Ectodermal cell (in vitro differentiated cells): ENCODE measurements at regions not wholly inside any gene's neighbourhood (a gene's known extent, or its start where the extent isn't known, plus 50 kb on each side); places are given as distances from the start of the nearest gene placed in this dataset.

Source experiments
- H3K27ac ChIP-seq: 2 replicates; pipeline ENCODE4 v1.7.0; 2013; ENCODE audit warnings: mild to moderate bottlenecking, low read depth, low read length; ENCODE audit not compliant: insufficient read depth, poor library complexity, severe bottlenecking
- H3K27me3 ChIP-seq: 2 replicates; pipeline ENCODE4 v1.7.0; 2013; ENCODE audit warnings: mild to moderate bottlenecking, low read length; ENCODE audit not compliant: insufficient read depth, control insufficient read depth, poor library complexity, severe bottlenecking
- H3K36me3 ChIP-seq: one replicate; pipeline ENCODE4 v1.7.0; 2013; ENCODE audit warnings: low read length; ENCODE audit not compliant: control insufficient read depth, insufficient read depth
- H3K4me1 ChIP-seq: one replicate; pipeline ENCODE4 v1.7.0; 2013; ENCODE audit warnings: low read length; ENCODE audit not compliant: control insufficient read depth, insufficient read depth
- H3K4me3 ChIP-seq: 2 replicates; pipeline ENCODE4 v1.7.0; 2013; ENCODE audit warnings: low read depth, low read length, control low read depth; ENCODE audit not compliant: insufficient read depth
- H3K9me3 ChIP-seq: 2 replicates; pipeline ENCODE4 v1.7.0; 2013; ENCODE audit warnings: mild to moderate bottlenecking, low read length, moderate library complexity; ENCODE audit not compliant: control insufficient read depth
- WGBS, 2 experiments: methylation state at CpG; one replicate each; pipeline ENCODE4 v1.1.7; 2013; ENCODE audit warnings: missing lambda C conversion rate in 2 of 2; 5-methylcytosine and 5-hydroxymethylcytosine counted together

DNA sequence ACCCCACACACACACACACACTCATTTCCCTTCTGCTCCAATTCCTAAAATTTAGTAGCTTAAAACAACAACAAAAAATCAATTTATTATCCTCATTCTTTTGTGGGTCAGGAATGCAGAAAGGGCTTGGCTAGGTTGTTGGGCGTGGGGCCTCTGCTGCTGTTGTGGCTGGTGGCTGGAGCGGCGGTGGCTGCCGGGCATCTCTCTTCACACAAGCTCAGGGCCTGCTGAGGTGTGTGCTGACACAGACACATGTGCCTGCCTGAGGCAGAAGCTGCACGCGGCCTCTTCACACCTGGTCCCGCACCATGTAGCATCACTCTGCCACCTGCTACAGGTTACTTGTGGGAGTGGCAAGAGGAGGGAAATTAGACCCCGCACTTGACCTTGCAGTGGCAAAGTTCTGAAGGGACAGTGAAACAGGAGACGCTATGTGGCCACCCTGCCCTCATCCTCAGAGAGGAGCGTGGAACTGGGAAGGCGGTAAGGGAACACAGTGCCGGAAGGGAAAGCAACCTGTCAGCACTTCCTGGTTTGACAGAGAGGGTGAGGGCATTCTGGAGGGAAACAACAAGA, 64.0 kb upstream of the PRR20G start:
- Histone ChIP-seq H3K27me3 (no peaks in the 10 kb centered on the region), H3K4me1 (peaks cover 18% of the 10 kb centered on the region), H3K9me3 (no peaks in the 10 kb centered on the region), H3K4me3 (no peak overlapping the region), H3K36me3 (no peaks in the 10 kb centered on the region), H3K27ac (no peak overlapping the region)
- 93 to 94% methylated on average over 12 of the region's 12 CpGs for WGBS, 2 experiments

DNA sequence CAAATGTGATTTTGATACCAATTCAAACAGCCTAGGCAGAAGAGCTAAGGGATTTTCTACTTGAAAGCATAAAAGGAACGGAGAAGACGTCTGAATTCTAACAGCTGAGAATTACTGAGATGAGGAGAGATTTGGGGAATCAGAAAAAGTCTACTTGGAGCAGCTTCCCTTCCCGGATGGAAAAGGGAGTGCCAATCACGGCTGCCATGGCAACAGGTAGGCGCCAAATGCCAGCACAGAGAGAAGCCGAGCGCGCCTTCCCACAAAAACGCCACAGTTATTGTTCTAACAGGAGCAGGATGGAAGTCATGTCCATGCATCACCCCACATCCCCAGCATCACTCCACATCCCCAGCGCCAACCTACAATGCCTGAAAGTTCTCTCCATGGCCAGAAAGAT, 63.5 kb upstream of the PRR20G start:
- 84 to 88% methylated on average over 10 of the region's 10 CpGs for WGBS, 2 experiments
- Histone ChIP-seq H3K27ac (peak overlapping the region; percentile 11), H3K27me3 (no peaks in the 10 kb centered on the region), H3K4me1 (peaks cover 18% of the 10 kb centered on the region), H3K9me3 (no peaks in the 10 kb centered on the region), H3K4me3 (no peak overlapping the region), H3K36me3 (no peaks in the 10 kb centered on the region)

DNA sequence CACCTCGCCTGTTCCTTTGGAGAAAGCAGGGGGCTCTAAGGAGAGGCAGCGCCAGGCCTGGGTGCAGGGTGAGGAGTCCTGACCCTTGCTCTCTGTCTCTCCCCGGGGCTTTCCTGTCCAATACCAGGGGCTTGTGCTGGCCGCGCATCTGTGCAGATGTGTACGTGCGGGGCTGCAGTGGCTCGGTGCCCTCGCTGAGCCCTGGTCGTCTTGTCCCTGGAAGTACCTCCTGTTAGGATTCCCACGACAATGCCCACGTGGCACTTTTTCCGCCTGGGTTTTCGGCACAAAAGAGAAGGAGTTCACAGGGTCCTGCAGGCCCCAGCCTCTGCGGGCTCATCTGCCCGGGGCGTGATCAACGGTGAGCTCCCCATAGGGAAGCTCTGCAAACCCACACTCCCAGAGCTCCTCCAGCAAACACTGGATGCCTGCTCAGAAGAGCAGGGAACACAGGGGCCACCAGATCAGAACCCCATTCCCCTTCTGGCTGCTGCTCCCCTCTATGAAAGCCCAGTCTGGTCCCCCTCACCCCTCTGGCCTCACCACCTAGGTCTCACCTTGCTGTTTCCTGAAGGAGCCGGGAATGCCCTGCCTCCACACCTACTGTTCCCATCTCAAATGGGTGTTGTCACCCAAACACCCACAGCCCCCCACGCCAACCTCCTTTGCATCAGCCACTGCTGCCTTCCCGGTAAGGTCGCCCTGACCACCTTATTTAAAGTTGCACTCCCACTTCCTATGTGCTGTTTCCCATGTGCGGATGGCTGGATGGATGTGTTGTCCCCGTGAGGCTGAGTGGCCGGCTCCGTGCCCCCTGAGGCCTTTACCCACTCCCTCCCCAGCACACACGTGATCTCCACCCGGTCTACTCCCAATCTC, 62.6 kb upstream of the PRR20G start:
- H3K36me3 ChIP-seq, result no peaks in the 10 kb centered on the region
- no peaks in the 10 kb centered on the region for H3K9me3 ChIP-seq
- no peaks in the 10 kb centered on the region for H3K27me3 ChIP-seq
- no peak overlapping the region for H3K4me3 ChIP-seq
- H3K4me1 ChIP-seq, result peaks cover 18% of the 10 kb centered on the region
- 91 to 92% methylated on average over 28 of the region's 28 CpGs for WGBS, 2 experiments
- no peak overlapping the region for H3K27ac ChIP-seq

DNA sequence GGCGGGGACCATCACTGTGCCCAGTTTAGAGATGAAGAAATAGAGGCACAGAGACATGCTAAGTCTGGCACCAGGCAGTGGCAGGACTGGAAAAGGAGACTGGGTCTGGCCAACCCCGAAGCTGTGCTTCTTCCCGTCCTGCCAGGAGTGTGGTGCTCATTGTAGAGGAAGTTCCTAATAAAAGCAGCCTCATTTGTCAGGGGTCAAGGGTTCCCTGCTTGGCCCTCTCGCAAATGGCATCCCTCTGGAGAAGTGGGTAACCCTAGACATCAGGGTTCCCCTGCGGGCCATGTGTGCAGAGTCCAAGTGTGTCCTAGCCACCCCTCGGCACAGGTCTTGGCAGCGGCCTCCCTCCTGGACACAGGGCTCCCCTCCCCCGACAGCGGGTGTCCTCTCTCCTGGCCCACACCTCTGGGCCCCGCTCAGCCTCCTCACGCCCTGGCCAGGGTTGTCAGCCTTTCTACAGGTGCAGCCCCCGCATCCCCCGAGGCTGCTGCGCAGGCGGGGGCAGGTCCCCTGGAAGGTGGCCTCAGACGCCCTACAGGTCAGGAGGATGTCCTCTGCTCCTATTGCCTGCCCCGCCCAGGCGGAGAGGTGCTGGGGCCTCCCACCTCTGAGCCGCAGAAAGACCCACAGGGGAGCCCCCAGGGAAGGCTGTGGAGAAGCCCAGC, 61.8 kb upstream of the PRR20G start:
- 89 to 91% methylated on average over 19 of the region's 19 CpGs for WGBS, 2 experiments
- Histone ChIP-seq H3K9me3 (no peaks in the 10 kb centered on the region), H3K27ac (no peak overlapping the region), H3K27me3 (no peaks in the 10 kb centered on the region), H3K4me1 (peaks cover 18% of the 10 kb centered on the region), H3K4me3 (no peak overlapping the region), H3K36me3 (no peaks in the 10 kb centered on the region)

DNA sequence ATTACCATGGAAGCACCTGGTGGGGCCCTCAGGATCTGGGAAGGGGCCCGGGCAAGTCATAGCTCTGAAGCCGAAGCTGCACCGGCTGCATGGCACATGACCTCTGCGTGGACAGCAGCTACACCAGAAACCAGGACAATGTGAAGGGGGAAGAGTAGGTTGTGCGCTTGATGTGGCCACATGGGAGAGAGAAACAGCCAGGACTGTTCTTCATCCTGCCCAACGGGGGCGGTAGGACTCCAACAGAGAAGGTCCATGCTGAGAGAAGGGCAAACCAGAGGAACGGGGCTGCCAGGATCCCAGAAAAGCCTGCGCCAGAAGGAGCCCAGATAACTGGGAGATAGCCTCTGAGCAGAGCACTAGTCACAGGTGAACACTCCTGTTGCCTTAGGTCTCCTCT, 54.9 kb upstream of the PRR20G start:
- peaks cover 11% of the 10 kb centered on the region for H3K27me3 ChIP-seq
- WGBS, 2 experiments, result 60 to 61% methylated on average over 9 of the region's 9 CpGs

DNA sequence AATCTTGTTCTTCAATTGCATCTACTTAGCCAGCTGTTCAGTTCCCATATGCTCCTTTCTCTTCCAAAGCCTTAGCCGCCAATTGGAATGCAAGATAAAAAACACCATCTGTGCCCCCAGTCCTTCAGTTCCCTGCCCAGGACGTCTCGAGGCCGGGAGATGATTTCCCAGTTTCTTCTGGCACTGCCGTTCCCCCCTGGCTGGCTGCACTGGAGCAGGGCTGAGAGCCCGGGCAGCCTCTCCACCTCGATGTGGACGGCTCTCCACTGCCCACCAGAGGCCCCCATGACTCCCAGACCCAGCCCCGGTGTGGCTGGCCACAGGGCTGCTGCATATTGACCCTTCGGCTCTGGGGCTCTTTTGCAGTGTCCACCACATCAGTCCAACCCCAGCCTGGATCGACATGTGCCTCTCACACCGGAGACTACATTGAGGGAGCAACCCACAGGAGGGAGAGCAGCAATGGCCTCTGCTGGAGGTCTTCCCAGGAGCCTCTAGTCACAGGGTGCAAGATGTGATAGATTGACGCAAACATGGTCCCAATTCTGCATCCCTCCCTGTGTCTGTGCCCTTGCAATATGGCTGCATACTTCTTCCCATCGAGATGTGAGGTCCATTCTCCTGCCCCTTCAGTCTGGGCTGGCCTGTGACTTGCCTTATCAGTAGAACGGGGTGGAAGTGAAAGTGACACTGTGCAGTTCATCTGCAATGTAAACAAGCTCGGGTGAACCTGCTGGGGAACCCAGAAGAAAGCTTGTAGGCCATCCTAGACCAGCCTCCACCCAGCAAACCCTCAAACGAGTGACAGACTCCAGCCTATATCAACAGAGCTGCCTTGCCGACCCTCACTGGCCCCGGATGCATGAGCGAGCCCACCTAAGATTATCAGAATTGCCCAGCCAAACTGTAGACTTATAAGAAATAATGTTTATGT, 52.3 kb upstream of the PRR20G start:
- WGBS, 2 experiments, result 77% methylated on average over 20 of the region's 20 CpGs
- Histone ChIP-seq H3K4me1 (no peaks in the 10 kb centered on the region), H3K27me3 (peaks cover 22% of the 10 kb centered on the region), H3K36me3 (no peaks in the 10 kb centered on the region), H3K4me3 (no peak overlapping the region), H3K27ac (no peak overlapping the region), H3K9me3 (no peaks in the 10 kb centered on the region)

More for the DNA sequence above, 54.9 kb upstream of the PRR20G start:
- no peaks in the 10 kb centered on the region for H3K9me3 ChIP-seq
- H3K4me3 ChIP-seq, result no peak overlapping the region
- H3K27ac ChIP-seq, result no peak overlapping the region
- H3K36me3 ChIP-seq, result no peaks in the 10 kb centered on the region
- no peaks in the 10 kb centered on the region for H3K4me1 ChIP-seq

DNA sequence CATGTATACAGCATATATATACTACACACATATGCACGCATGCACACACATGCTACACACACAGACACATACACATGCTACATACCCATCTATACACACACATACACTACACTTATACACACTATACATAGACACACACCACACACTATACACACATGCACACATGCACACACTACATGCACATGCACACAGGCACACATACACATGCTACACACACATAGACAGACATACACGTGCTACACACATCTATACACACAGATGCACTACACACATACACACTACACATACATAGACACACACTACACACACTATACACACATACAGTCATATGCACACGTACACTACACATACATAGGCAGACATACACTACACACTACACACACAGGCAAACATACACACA, 51.2 kb upstream of the PRR20G start:
- no peaks in the 10 kb centered on the region for H3K9me3 ChIP-seq
- H3K4me3 ChIP-seq, result no peak overlapping the region
- no peaks in the 10 kb centered on the region for H3K36me3 ChIP-seq
- H3K4me1 ChIP-seq, result no peaks in the 10 kb centered on the region
- peaks cover 22% of the 10 kb centered on the region for H3K27me3 ChIP-seq
- no peak overlapping the region for H3K27ac ChIP-seq
- WGBS, 2 experiments, result 66 to 71% methylated on average over 3 of the region's 3 CpGs

DNA sequence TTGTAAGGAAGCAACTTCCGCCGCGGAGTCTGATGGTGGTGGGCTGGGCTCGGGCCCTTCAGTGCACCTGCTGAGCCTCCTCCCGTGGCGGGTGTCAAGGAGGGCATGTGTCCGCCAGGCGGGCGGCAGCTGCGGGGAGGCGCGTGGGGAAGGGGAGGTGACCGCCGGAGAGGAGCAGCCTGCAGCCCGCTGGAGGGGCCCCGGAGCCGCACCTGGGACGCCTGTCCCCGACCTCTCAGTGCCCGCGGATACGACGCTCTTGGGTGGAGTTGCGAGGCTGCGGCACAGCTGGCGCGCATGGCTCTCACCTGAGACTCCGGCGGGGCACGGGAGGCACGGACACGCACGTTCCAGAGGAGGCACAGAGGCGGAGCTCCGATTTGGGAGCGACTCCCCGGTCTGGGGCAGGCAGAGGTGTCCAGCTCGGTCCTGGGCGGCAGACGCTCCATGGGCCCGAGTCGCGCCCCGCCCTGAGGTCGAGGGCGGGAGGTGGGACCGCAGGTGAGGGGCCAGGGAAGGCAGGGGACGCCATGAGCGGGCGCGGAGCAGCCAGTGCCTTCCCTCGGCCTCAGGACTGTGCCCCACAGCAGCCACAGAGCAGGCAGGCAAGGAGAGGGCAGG, 50.2 kb upstream of the PRR20G start:
- Histone ChIP-seq H3K9me3 (no peaks in the 10 kb centered on the region), H3K27ac (no peak overlapping the region), H3K4me1 (no peaks in the 10 kb centered on the region), H3K36me3 (no peaks in the 10 kb centered on the region), H3K4me3 (no peak overlapping the region), H3K27me3 (peaks cover 22% of the 10 kb centered on the region)
- WGBS, 2 experiments, result 55 to 60% methylated on average over 52 of the region's 52 CpGs
